Activated T-helper 2 cell treated with anti-CD3 and anti-CD28 coated beads, Interferon-gamma antibody, Interleukin-2, Interleukin-4, amounts not matched to agents 10 μg/mL and 5 μg/mL and 100 μg/mL, durations not matched to agents 14 hours and 24 hours and 36 hours (primary cell): ENCODE measurements at regions not wholly inside any gene's neighbourhood (a gene's known extent, or its start where the extent isn't known, plus 50 kb on each side); places are given as distances from the start of the nearest gene placed in this dataset.
"Not testable (repeated sequence)": the region's sequence is repeated elsewhere in the genome, so short reads cannot be mapped to it uniquely, and the experiment has no call there.

Experiments
- DNase-seq: peaks from one replicate; pipeline ENCODE4 v3.0.0; 2021; ENCODE audit warnings: low spot score
- H3K27ac Mint-ChIP-seq: one replicate; pipeline ENCODE4 v1.8.0; 2021; ENCODE audit warnings: mixed read lengths
- H3K27me3 Mint-ChIP-seq: one replicate; pipeline ENCODE4 v1.8.0; 2021; ENCODE audit warnings: low read depth, mixed read lengths
- H3K36me3 Mint-ChIP-seq: one replicate; pipeline ENCODE4 v1.8.0; 2021; ENCODE audit warnings: low read depth, mixed read lengths
- H3K4me1 Mint-ChIP-seq: one replicate; pipeline ENCODE4 v1.8.0; 2021; ENCODE audit warnings: low read depth, mixed read lengths
- H3K4me3 Mint-ChIP-seq: one replicate; pipeline ENCODE4 v1.8.0; 2021; ENCODE audit warnings: low read depth, mild to moderate bottlenecking, moderate library complexity, mixed read lengths
- H3K9me3 Mint-ChIP-seq: one replicate; pipeline ENCODE4 v1.8.0; 2021; ENCODE audit warnings: mixed read lengths
- intact Hi-C: fragments of 100-400 bp; cut with micrococcal nuclease; formaldehyde crosslinking; loops from one replicate; pipeline ENCODE4 v1.15.1; 2023

DNA sequence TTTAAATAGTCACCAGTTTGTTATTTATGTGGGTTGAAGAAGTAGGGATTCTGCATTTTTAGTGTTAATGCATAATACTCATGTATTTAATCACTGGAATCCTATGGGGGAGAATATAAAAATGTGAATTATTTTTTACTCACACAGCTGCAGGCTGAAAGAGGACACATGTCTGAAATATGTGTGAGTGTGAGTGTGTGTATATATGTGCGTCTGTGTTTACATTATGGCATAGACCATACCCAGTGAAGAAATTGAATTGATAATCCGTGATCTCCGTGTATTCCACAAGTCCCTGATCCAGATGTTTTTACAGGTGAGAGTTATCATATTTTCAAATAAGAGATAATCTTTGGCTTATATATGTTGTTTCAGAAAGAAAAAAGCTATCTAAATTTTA lies 225.3 kb downstream of the ICOS start:
- H3K4me3 Mint-ChIP-seq, result no peak overlapping the region
- H3K4me1 Mint-ChIP-seq, result no peaks in the 10 kb centered on the region
- H3K36me3 Mint-ChIP-seq, result no peaks in the 10 kb centered on the region
- peaks cover 27% of the 10 kb centered on the region for H3K27me3 Mint-ChIP-seq
- DNase-seq, result no peak
- H3K27ac Mint-ChIP-seq, result no peak overlapping the region
- no peaks in the 10 kb centered on the region for H3K9me3 Mint-ChIP-seq
- intact Hi-C loops, result no loop called here

DNA sequence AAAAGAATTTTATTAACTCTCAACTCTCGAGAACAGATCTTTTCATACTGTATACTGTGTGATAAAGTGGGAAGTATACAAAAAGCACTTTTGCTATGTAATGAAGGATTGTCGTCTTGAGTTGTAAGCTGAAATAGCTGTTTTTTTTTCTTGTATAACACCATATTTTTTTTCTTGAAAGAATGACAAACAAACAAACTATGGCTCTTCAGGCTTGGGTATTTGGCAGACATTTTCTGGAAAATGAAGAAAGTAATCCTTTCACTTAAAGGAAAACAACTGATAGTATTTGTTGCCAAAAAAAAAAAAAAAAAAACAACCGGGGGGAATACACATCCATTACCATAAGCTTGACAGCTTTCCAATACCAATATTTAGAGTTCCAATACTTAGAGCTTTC lies 230.4 kb downstream of the ICOS start:
- Mint-ChIP-seq H3K4me3 (no peak overlapping the region), H3K9me3 (no peaks in the 10 kb centered on the region), H3K27me3 (peaks cover 28% of the 10 kb centered on the region)

DNA sequence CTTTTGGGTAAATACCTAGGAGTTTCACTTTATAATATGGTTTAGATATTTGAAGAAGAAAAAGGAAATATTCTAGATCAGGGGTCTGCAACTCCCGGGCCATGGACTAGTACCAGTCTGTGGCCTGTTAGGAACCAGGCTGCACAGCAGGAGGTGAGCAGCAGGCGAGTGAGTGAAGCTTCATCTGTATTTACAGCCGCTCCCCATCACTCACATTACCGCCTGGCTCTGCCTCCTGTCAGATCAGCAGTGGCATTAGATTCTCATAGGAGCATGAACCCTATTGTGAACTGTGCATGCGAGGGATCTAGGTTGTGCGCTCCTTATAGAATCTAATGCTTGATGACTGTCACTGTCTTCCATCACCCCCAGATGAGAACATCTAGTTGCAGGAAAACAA lies 231.1 kb downstream of the ICOS start:
- H3K4me3 Mint-ChIP-seq, H3K27ac Mint-ChIP-seq, H3K36me3 Mint-ChIP-seq, H3K4me1 Mint-ChIP-seq, intact Hi-C loops, H3K9me3 Mint-ChIP-seq, DNase-seq: not testable (repeated sequence)
- peaks cover 25% of the 10 kb centered on the region for H3K27me3 Mint-ChIP-seq

More for the DNA sequence above, 230.4 kb downstream of the ICOS start:
- no peak for DNase-seq
- intact Hi-C loops, result no loop called here
- H3K27ac Mint-ChIP-seq, result no peak overlapping the region
- H3K4me1 Mint-ChIP-seq, result no peaks in the 10 kb centered on the region
- H3K36me3 Mint-ChIP-seq, result no peaks in the 10 kb centered on the region

DNA sequence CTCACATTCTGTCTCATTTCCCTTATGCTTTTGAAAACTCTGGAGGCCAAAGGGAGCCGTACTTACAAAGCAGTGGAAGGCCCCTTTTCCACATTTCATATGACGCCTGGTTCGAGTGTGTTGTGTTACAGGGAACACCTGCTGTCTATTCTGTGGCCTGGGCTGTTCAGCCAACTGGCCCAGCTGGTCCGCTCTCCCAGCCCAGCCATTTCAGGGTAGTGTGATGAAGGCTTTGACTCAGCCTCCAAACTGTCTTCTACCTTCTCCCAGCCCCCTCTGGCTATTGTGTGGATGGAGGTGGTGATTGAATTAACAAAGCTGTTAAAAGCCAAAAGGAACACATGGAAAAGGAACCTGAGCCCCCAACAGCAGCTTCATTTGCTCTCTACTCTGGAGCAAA lies 233.8 kb downstream of the ICOS start:
- H3K4me1 Mint-ChIP-seq, result no peaks in the 10 kb centered on the region
- H3K36me3 Mint-ChIP-seq, result no peaks in the 10 kb centered on the region
- no peaks in the 10 kb centered on the region for H3K9me3 Mint-ChIP-seq
- DNase-seq, result no peak
- H3K27ac Mint-ChIP-seq, result no peak overlapping the region
- intact Hi-C loops, result no loop called here
- H3K4me3 Mint-ChIP-seq, result no peak overlapping the region
- H3K27me3 Mint-ChIP-seq, result peaks cover 21% of the 10 kb centered on the region

DNA sequence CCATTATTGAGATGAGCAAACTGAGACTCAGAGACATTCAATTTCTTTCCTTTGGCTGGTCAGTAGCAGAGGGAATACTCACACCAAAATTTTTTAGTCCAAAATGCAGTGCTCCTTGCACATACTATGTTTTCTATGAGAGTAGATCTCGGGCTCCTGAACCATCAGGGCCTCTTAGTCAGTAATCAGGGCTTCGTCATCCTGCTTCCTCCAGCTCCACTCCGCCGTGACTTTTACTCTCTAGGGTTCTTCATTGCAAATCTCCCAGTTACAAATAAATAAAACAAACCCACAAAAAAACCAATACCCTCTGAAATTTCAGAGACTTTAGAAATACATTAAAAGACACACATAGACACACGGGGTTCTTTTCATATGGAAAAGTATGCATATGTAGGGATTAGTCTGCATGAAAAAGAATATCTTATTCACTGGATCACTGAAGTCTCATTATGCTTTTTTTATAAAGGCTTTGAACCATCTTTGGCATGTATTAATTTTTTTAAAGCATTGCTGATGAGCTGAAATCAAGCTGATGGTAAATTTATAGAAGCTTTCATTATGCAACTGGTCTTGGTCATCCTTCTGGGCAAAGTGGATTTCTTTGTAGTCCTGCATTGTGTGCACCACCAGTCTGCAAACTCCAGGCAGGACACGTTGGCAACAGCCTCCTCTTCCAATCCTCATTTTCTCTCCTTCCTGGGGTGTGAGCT lies 235.0 kb downstream of the ICOS start:
- intact Hi-C loops, result no loop called here
- DNase-seq, result no peak
- H3K4me3 Mint-ChIP-seq, result no peak overlapping the region
- H3K27ac Mint-ChIP-seq, result no peak overlapping the region
- no peaks in the 10 kb centered on the region for H3K9me3 Mint-ChIP-seq
- no peaks in the 10 kb centered on the region for H3K36me3 Mint-ChIP-seq
- H3K27me3 Mint-ChIP-seq, result peaks cover 12% of the 10 kb centered on the region
- no peaks in the 10 kb centered on the region for H3K4me1 Mint-ChIP-seq

DNA sequence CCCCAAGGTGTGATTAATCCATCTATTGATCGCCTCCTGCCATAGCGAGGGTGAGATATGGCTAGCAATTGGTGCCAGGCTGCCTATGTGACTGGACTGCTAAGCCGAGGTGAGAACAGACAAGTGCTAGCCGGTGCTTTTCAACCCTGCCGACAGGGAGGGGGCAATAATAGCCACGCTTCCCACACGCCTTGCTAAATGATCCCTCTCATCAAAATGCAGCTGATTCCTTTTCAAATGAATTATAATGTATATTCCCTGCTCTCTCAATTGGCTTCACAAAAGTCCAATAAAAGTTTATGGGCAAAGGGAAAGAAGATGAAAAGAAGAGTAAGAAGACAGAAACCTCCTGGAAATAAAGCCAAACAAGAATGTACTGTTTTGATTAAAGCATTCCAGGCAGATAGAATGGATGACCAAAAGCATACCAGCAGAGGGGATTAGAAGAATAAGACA lies 235.6 kb downstream of the ICOS start:
- H3K36me3 Mint-ChIP-seq, result no peaks in the 10 kb centered on the region
- H3K4me3 Mint-ChIP-seq, result no peak overlapping the region
- intact Hi-C loops, result no loop called here
- no peaks in the 10 kb centered on the region for H3K9me3 Mint-ChIP-seq
- no peak overlapping the region for H3K27ac Mint-ChIP-seq
- peaks cover 12% of the 10 kb centered on the region for H3K27me3 Mint-ChIP-seq
- no peak for DNase-seq
- peaks cover 4% of the 10 kb centered on the region for H3K4me1 Mint-ChIP-seq

DNA sequence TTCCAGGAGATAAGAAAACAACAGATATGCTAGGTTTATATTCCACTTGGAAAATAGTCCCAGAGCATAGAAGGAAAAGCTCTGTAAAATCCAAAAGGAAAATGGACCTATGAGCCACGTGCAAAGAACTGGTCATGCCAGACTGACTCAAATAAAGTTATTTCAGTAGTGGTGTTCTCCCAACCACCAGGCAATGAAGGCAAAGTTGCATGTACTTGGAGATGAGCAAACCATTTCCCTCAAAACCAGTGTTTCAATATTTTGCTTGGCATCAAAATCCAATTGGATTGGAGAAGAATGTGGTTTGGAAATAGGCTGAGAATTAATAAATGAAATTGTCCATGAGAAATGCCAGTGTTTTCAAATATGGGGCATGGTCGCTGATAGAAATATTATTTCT lies 237.5 kb downstream of the ICOS start:
- Mint-ChIP-seq H3K36me3 (no peaks in the 10 kb centered on the region), H3K4me3 (no peak overlapping the region), H3K9me3 (no peaks in the 10 kb centered on the region), H3K27ac (no peak overlapping the region), H3K4me1 (peaks cover 9% of the 10 kb centered on the region), H3K27me3 (peaks cover 14% of the 10 kb centered on the region)
- intact Hi-C loops, result no loop called here
- DNase-seq, result no peak

DNA sequence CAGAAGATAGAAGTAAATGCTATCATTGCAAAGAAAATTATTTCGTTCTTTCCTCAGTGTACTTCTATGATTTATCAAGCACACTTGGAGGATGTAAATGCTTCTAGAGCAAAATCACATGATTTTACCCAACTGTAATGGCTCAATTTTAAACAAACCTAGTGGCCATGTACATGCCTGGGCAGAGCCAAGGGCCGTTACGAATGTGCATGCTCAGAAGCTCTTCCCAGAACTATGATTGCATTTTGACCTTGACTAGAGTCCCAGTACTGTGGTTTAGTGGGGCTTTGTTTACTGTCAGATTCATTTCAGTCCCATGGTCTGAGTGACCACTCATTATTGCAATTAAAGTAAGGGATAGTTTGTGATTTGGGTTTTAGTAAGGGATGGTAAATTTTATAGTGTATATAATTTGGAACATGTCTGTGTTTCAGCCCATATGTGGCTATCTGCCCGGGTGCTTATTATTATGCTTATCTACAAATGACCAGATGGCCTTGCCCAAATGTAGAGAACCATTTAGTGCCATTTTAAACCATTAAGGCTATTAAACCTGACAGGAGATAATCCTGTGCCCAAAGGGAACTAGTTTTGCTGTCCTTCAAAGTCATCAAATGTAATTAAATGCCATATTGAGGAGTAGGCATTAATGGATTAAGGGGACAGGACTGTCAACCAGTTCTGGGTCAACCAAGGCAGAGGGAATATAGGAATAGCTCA lies 239.1 kb downstream of the ICOS start:
- intact Hi-C loops, result no loop called here
- H3K4me3 Mint-ChIP-seq, result no peak overlapping the region
- no peak for DNase-seq
- H3K27ac Mint-ChIP-seq, result no peak overlapping the region
- H3K9me3 Mint-ChIP-seq, result no peaks in the 10 kb centered on the region
- H3K4me1 Mint-ChIP-seq, result peaks cover 9% of the 10 kb centered on the region
- H3K36me3 Mint-ChIP-seq, result no peaks in the 10 kb centered on the region
- H3K27me3 Mint-ChIP-seq, result peaks cover 24% of the 10 kb centered on the region

DNA sequence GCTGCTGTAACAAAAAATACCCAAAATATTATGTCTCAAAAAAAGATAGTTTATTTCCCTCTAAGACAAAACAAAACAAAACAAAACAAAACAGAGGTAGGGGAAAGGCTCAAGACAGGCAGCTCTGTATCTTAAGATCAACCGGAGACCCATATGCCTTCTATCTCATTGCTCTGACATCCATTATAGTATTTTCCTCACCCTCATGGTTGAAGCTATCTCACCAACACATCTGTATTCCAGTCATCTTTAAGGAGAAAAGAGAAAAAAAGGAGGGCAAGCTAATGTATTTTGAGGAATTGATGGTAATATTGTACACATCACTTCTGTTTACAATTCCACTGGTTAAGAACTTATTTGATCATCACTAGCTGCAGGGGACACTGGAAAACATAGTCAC lies 239.7 kb downstream of the ICOS start:
- intact Hi-C loops, result no loop called here
- no peaks in the 10 kb centered on the region for H3K9me3 Mint-ChIP-seq
- no peak for DNase-seq
- H3K4me3 Mint-ChIP-seq, result no peak overlapping the region
- no peaks in the 10 kb centered on the region for H3K36me3 Mint-ChIP-seq
- H3K4me1 Mint-ChIP-seq, result peaks cover 9% of the 10 kb centered on the region
- H3K27ac Mint-ChIP-seq, result no peak overlapping the region
- H3K27me3 Mint-ChIP-seq, result peaks cover 28% of the 10 kb centered on the region

DNA sequence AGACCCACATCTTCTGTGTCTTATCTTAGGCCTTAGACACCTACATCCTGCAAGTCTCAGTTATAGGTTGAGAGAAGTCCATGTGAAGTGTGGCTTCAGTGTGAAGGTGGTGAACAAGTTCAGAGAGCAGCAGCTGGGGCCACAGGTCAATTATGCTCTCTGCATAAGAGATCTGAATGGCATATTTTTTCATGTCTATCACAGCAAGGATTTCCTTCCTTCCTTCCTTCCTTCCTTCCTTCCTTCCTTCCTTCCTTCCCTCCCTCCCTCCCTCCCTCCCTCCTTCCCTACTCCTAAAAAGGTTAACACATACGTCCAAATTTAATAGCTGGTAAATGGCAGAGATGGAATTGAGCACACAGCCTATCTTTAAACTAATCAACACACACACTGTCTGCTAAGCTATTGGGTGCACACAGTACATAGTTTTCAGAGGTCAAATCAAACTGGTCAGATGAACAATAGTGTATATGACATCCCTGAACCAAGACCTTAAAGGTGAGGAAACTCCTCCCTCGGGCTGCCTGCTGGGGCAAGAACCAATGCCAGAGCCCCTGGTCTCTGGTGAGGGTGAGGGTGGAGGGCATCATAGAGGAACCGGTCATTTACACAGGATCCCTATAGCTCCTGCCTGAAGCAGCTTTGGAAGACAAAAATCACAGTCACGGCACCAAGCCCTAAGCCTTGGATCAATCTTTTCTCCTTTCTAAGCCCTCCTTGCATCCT lies 240.9 kb downstream of the ICOS start:
- intact Hi-C loops, result no loop called here

DNA sequence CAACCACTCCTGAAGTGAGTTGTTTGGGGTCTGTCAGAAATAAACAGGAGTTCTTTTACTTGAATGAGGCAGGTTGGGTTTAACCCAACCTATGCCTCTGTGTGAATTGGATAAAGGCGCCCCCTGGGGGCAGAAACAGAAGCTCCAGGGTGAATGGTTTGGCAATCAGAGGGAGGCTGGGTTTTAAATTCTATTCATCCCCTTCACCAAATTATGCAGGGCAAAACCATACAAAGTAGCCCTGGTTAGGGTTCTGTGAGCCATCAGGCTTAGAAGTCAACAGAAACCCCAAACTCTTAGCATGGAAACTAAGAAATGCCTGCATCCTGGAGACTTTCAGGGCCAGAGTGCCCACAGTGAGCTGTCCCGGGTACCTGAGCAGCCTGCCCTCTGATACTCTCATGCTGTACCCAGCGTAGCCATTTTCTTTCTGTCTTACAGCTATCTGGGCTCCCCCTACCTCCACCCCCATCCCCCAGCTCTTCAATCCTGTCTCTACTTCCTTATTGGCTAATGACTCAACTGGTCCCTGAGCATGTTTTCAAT lies 241.5 kb downstream of the ICOS start:
- peaks cover 9% of the 10 kb centered on the region for H3K4me1 Mint-ChIP-seq
- no peak overlapping the region for H3K27ac Mint-ChIP-seq
- H3K9me3 Mint-ChIP-seq, result no peaks in the 10 kb centered on the region
- DNase-seq, result peak; percentile 55
- no peak overlapping the region for H3K4me3 Mint-ChIP-seq
- peaks cover 42% of the 10 kb centered on the region for H3K27me3 Mint-ChIP-seq
- intact Hi-C loops, result loop anchor here (1.0 to 2.0 kb wide), 4 partner anchors 33 to 153 kb away; no protein-coding TSS in a partner anchor
- H3K36me3 Mint-ChIP-seq, result no peaks in the 10 kb centered on the region

More for the DNA sequence above, 240.9 kb downstream of the ICOS start:
- H3K9me3 Mint-ChIP-seq, result no peaks in the 10 kb centered on the region
- no peak for DNase-seq
- no peak overlapping the region for H3K27ac Mint-ChIP-seq
- H3K4me3 Mint-ChIP-seq, result no peak overlapping the region
- H3K36me3 Mint-ChIP-seq, result no peaks in the 10 kb centered on the region
- peaks cover 39% of the 10 kb centered on the region for H3K27me3 Mint-ChIP-seq
- peaks cover 9% of the 10 kb centered on the region for H3K4me1 Mint-ChIP-seq

DNA sequence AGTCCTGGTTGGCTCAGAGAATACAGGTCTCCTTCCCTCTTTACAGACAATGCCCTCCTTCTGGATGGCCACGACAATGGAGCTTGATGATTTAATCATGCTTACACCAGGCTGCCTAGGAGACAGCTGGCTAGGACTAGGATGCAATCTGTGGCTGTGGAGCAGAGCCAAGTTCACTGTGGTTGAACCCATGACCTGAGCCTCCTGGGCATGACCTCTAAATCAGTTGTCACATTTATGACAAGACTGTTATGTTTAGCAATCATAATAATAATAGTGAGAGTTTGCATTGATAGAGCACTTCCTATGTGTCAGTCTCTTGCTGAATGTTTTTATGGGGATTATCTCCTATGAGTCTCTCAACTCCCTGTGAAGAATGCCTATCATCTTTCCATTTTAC lies 244.1 kb downstream of the ICOS start:
- DNase-seq, result no peak
- Mint-ChIP-seq H3K4me1 (peaks cover 9% of the 10 kb centered on the region), H3K9me3 (no peaks in the 10 kb centered on the region), H3K36me3 (no peaks in the 10 kb centered on the region), H3K27me3 (peaks cover 45% of the 10 kb centered on the region), H3K27ac (no peak overlapping the region), H3K4me3 (no peak overlapping the region)
- intact Hi-C loops, result no loop called here

DNA sequence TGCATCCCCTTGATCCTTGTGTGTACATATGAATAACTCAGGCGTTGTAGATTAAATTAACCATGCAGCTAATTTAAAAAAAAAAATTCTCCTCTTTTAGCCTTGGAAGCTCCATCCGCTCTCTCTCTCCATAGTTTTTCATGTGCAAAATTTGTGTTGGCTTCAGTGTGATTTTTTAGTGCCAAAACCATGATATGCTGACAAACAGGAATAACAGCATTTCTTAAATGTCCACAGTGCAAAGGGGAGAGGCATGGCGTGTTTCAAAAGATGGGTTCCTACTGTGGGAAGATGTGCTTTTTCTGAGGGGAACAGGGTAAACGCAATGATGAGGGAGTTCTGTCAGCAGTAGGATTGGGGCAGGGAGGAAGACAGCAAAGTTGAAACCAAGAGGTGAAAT lies 247.0 kb downstream of the ICOS start:
- Mint-ChIP-seq H3K9me3 (no peaks in the 10 kb centered on the region), H3K27me3 (peaks cover 42% of the 10 kb centered on the region), H3K4me3 (no peak overlapping the region), H3K36me3 (no peaks in the 10 kb centered on the region), H3K27ac (no peak overlapping the region), H3K4me1 (peaks cover 11% of the 10 kb centered on the region)
- DNase-seq, result no peak
- intact Hi-C loops, result no loop called here
